ENCODE measurements at regions not wholly inside any gene's neighbourhood (a gene's known extent, or its start where the extent isn't known, plus 50 kb on each side); places are given as distances from the start of the nearest gene placed in this dataset.

DNA sequence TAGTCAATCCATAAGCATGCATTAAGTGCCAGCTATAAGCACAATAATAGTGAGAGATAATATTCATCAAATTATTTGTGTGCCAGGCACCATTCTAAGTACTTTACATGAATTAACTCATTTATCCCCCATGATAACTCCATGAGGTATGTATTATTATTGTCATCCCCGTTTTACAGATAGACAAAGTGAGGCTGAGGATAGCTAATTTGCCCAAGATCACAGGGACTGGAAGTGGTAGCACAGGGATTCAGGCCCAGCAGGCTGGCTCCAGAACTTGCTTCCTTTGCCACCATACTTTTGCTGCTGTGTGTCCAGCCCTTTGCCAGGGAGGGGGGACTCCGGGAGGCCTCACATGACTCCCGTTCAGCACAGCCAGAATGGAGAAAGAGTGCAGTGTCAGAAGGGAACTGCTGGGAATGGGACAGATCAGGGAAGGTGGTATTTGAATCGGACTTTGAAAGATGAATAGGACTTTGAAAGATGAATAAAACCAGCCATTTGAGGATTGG, 128.0 kb upstream of the PWP1 start:
- no peaks in the 10 kb centered on the region for H3K27me3 ChIP-seq
- TF ChIP-seq, protein P1, sequence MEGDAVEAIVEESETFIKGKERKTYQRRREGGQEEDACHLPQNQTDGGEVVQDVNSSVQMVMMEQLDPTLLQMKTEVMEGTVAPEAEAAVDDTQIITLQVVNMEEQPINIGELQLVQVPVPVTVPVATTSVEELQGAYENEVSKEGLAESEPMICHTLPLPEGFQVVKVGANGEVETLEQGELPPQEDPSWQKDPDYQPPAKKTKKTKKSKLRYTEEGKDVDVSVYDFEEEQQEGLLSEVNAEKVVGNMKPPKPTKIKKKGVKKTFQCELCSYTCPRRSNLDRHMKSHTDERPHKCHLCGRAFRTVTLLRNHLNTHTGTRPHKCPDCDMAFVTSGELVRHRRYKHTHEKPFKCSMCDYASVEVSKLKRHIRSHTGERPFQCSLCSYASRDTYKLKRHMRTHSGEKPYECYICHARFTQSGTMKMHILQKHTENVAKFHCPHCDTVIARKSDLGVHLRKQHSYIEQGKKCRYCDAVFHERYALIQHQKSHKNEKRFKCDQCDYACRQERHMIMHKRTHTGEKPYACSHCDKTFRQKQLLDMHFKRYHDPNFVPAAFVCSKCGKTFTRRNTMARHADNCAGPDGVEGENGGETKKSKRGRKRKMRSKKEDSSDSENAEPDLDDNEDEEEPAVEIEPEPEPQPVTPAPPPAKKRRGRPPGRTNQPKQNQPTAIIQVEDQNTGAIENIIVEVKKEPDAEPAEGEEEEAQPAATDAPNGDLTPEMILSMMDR (IDR thresholded peaks at IDR 0.05), result no peak
- H3K27ac ChIP-seq, result no peak overlapping the region
- no peak overlapping the region for H3K9ac ChIP-seq (ENCODE audit: low read depth in 2 of 2, low read length in 2 of 2)
- H3K4me3 ChIP-seq, result no peak overlapping the region
- no peaks in the 10 kb centered on the region for H3K36me3 ChIP-seq
- intact Hi-C loops (cut with DNase I), result no loop called here
- no peaks in the 10 kb centered on the region for H3K4me1 ChIP-seq
- no peaks in the 10 kb centered on the region for H3K9me3 ChIP-seq
- DNase-seq, result no peak

DNA sequence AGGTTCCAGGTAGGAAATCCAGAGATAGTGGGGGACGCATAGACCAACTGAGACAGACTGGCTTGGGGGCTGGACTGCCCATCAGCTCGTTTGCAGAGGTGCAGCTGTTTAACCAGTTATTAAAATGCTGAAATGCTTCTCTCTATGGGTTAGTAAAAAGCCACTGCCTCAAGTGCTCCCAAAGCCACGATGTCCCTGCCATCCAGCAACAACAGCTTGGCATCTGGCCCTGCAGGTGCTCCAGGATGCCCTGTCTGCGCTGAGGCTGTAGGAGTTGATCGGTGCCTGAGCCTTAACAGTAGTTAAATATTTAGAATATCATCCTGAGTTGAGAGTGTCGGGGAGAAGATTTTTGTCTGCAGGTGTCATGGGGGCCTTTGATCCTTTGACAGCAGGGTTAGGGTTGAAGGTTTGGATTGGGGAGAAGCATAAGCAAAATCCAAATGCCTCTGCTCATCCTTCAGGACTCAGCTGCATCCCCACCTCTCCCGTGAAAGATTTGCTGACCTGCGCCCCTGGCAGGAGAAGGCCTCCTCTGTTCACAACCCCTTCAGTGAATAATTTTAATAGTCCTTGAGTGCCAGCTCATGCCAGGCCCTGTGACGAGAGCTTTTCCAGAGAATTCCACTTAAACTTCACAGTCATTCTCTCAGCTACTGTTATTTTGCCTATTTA, 127.3 kb upstream of the PWP1 start:
- no peaks in the 10 kb centered on the region for H3K9me3 ChIP-seq
- H3K27me3 ChIP-seq, result no peaks in the 10 kb centered on the region
- no peak overlapping the region for H3K9ac ChIP-seq (ENCODE audit: low read depth in 2 of 2, low read length in 2 of 2)
- intact Hi-C loops (cut with DNase I), result no loop called here
- no peaks in the 10 kb centered on the region for H3K4me1 ChIP-seq
- H3K4me3 ChIP-seq, result no peak overlapping the region
- H3K27ac ChIP-seq, result no peak overlapping the region
- no peak for DNase-seq
- TF ChIP-seq, protein P1 (IDR thresholded peaks at IDR 0.05), result no peak
- no peaks in the 10 kb centered on the region for H3K36me3 ChIP-seq

DNA sequence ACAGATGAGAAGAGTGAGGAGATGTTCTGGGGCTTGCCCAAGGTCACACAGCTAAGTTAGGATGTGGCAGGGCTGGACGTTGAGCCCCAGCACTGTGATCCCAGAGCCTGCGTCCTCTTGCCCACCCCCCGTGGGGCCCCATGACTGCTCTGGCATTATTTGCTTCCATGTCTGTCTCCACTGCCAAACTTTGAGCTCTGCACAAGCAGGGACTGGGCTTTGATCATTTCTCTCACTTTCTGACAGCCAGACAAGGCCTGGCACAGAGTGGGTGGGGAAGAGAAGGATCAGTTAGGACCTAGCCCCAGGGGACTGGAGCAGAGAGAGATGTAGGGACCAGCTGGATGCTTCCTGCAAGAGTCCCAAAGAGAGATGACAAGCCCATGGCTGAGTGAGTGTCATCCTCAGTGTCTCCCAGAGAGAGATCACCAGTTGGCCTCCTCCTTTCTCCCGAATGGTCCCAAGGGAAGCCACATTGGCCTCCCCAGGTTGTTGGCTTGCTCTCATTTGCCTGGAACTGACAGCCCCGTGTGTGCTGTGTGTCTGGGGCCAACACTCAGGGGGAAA, 126.7 kb upstream of the PWP1 start:
- Histone ChIP-seq H3K9ac (ENCODE audit: low read depth in 2 of 2, low read length in 2 of 2) (no peak overlapping the region), H3K4me1 (no peaks in the 10 kb centered on the region), H3K36me3 (no peaks in the 10 kb centered on the region), H3K4me3 (no peak overlapping the region), H3K27me3 (no peaks in the 10 kb centered on the region), H3K9me3 (no peaks in the 10 kb centered on the region), H3K27ac (no peak overlapping the region)
- intact Hi-C loops (cut with DNase I), result no loop called here
- no peak for DNase-seq
- TF ChIP-seq, protein P1 (IDR thresholded peaks at IDR 0.05), result no peak

DNA sequence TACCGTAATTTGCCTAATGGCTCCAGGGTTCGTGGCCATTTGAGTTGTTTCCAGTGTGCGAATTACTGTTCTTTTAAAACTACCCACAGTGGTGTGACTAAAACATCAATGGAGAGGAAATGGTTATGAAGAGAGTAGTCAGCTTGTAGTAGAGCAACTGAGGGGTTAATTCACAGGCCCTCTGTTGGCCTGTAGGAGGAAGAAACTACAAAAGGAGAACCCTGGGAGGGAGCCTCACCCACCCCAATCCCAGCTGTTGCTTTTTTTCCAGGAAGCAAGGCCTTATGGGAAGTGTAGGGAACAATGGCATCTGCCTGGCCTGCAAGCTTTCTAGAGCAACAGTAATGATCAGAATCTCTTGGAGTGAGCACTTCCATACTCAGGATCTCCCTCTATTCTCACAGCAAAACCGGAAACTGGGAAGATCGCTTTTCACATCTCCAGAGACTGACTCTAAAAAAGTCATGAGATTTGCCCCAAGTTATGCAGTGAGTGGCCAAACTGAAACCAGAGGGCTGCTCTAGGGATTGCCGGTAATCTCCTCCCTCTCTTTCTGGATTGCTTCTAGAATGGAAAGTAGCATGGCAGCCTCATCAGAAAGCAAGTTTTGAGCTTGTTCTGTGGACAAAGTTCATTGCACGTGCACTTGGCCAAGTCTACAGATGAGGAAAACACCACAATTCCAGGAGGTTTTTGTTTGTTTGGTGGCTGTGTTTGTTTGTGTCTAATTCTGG, 125.3 kb upstream of the PWP1 start:
- Histone ChIP-seq H3K27me3 (no peaks in the 10 kb centered on the region), H3K4me1 (no peaks in the 10 kb centered on the region), H3K27ac (no peak overlapping the region), H3K4me3 (no peak overlapping the region), H3K36me3 (no peaks in the 10 kb centered on the region), H3K9me3 (no peaks in the 10 kb centered on the region), H3K9ac (ENCODE audit: low read depth in 2 of 2, low read length in 2 of 2) (no peak overlapping the region)
- intact Hi-C loops (cut with DNase I), result no loop called here
- DNase-seq, result no peak
- TF ChIP-seq, protein P1 (IDR thresholded peaks at IDR 0.05), result no peak

DNA sequence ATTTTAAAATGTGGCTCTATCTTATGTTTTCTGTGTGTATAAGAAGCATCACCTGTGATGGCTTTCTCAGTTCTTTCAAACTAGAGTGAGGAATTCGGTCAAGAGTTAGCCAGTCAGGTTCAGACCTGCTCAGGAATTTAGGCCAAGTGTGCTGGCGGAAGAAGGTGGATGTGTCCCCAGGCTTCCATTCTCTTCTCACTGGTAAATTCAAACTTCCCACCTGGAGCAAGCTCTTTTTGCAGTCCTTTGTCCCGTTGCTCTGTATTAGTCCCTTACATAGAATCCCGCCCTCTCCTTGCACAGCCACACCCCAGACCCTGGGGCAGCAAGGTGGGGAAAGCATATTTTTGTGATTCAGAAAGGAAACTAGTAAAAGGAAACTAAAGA, 124.7 kb upstream of the PWP1 start:
- no peaks in the 10 kb centered on the region for H3K36me3 ChIP-seq
- H3K4me3 ChIP-seq, result no peak overlapping the region
- DNase-seq, result no peak
- H3K27ac ChIP-seq, result no peak overlapping the region
- no peaks in the 10 kb centered on the region for H3K4me1 ChIP-seq
- intact Hi-C loops (cut with DNase I), result no loop called here
- H3K9me3 ChIP-seq, result no peaks in the 10 kb centered on the region
- TF ChIP-seq, protein P1 (IDR thresholded peaks at IDR 0.05), result no peak
- H3K27me3 ChIP-seq, result no peaks in the 10 kb centered on the region
- no peak overlapping the region for H3K9ac ChIP-seq (ENCODE audit: low read depth in 2 of 2, low read length in 2 of 2)
